AG09319 (cell line): ENCODE measurements at regions not wholly inside any gene's neighbourhood (a gene's known extent, or its start where the extent isn't known, plus 50 kb on each side); places are given as distances from the start of the nearest gene placed in this dataset.
"Not testable (repeated sequence)": the region's sequence is repeated elsewhere in the genome, so short reads cannot be mapped to it uniquely, and the experiment has no call there.

ENCODE experiments used
- DNase-seq: peaks from one replicate; pipeline ENCODE4 v3.0.0-alpha.2; 2010; ENCODE audit warnings: low read depth; ENCODE audit errors: extremely low read depth
- TF ChIP-seq, protein P1 (sequence below): IDR thresholded peaks from 2 replicates; pipeline ENCODE4 v1.5.1; 2011; ENCODE audit warnings: low read depth, mild to moderate bottlenecking, inconsistent platforms, low read length, moderate library complexity

DNA sequence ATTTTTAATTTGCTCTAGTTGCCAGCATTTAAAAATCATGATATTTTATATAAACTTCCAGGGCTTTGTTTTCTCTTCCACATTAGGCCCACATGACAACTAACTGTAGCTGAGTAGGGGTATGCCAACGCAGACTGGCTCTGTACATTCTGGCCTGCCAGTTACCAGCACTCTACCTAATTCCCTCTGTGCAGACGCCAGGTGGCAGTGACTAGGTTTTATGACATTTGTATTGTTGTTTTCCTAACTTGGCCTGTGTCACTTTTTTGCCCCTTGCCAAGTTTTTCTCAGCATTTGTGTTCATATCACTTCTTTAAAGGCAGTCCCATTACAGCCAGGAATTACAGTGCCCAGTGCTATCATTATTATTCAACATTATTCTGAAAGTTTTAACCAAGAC, 347.5 kb downstream of the NKX6-1 start:
- DNase-seq, result no peak
- TF ChIP-seq, protein P1, sequence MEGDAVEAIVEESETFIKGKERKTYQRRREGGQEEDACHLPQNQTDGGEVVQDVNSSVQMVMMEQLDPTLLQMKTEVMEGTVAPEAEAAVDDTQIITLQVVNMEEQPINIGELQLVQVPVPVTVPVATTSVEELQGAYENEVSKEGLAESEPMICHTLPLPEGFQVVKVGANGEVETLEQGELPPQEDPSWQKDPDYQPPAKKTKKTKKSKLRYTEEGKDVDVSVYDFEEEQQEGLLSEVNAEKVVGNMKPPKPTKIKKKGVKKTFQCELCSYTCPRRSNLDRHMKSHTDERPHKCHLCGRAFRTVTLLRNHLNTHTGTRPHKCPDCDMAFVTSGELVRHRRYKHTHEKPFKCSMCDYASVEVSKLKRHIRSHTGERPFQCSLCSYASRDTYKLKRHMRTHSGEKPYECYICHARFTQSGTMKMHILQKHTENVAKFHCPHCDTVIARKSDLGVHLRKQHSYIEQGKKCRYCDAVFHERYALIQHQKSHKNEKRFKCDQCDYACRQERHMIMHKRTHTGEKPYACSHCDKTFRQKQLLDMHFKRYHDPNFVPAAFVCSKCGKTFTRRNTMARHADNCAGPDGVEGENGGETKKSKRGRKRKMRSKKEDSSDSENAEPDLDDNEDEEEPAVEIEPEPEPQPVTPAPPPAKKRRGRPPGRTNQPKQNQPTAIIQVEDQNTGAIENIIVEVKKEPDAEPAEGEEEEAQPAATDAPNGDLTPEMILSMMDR, result no peak

DNA sequence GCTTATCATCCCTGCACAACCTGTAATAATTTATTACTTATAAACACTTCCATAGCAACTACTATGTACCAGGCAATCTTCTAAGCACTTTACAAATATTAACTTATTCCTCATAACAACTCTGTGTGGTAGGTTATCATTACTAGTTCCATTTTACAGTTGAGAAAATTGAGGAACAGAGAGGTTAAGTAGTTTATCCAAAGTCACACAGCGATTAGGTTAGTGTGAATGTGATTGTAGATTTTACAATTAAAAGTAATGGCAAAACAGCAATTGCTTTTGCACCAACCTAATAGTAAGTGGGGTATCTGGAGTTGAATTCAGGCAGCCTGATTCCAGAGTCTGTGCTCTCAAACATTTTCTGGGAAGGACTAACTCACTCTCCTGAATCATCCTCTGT, 348.9 kb downstream of the NKX6-1 start:
- DNase-seq, result no peak
- TF ChIP-seq, protein P1, result no peak

DNA sequence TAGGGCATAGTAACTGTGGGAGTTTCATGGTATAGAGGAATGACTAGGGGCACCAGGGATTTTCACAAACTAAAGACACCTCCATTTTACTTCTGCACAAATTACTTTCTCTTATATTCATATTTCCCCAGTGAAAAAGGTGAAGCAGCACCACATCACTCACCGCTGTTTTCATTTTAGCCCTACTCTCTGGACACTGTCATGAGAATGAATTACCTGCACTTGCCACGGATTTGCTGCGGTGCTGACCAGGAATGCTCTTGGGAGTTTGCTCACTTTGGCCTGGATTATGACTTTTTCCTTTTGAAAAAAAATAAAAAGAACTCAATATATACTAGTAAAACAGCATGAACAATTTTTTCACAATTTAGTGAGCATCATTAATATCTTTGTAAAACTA, 351.3 kb downstream of the NKX6-1 start:
- no peak for DNase-seq
- TF ChIP-seq, protein P1, result no peak

DNA sequence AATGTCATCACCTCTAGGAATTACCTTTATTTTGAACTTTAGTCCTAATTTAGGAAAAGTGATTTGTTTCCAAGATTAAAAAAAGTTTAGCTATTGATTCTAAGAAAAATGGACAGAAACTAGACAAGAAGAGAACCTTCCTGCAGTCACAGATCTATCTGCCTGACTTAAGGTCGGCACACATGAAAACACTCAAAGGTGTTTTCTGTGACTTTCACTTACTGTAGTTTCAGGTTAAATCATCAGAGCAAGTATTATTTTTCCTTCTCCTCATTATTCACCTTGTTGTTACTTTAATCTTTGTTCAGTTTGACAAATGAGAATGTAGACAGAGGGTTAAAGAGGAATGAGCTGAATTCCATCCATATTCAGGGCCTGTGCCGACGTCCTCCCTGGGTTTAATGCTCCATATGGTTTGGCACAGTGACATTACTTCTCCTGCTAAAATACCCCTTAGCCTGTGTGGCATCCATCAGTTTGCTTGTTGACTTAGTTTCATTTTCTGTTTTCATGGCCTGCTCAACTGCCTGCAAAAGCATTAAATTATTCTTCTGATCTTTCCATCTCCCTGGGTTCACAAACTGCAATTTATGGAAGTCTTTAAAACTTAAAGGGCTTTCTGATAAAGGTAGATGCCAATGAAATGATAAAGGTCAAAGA, 352.7 kb downstream of the NKX6-1 start:
- TF ChIP-seq, protein P1, result no peak
- no peak for DNase-seq

DNA sequence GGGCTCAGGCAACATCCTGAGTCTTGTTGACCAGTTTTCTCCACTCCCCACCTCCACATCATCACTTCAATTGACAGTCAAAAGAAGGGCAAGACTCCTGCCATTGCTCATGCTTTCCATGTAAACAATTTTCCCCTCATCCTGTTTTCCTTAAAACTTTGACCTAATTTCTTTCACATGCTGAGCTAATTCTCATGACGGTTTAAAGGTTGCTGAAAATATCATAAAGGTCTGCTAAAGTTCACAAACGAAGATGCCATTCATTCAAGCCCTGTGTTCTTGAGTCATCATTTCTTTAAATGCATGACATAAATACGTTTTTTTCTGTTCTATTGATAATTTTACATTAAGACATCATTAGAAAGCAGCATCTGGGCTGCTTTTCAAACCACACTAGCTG, 353.9 kb downstream of the NKX6-1 start:
- TF ChIP-seq, protein P1, result no peak
- no peak for DNase-seq

DNA sequence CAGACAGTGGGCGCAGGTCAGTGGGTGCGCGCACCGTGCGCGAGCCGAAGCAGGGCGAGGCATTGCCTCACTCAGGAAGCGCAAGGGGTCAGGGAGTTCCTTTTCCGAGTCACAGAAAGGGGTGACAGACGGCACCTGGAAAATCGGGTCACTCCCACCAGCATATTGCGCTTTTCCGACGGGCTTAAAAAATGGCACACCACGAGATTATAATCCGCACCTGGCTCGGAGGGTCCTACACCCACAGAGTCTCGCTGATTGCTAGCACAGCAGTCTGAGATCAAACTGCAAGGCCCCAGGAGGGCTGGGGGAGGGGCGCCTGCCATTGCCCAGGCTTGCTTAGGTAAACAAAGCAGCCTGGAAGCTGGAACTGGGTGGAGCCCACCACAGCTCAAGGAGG, 372.2 kb downstream of the NKX6-1 start:
- DNase-seq, result not testable (repeated sequence)

DNA sequence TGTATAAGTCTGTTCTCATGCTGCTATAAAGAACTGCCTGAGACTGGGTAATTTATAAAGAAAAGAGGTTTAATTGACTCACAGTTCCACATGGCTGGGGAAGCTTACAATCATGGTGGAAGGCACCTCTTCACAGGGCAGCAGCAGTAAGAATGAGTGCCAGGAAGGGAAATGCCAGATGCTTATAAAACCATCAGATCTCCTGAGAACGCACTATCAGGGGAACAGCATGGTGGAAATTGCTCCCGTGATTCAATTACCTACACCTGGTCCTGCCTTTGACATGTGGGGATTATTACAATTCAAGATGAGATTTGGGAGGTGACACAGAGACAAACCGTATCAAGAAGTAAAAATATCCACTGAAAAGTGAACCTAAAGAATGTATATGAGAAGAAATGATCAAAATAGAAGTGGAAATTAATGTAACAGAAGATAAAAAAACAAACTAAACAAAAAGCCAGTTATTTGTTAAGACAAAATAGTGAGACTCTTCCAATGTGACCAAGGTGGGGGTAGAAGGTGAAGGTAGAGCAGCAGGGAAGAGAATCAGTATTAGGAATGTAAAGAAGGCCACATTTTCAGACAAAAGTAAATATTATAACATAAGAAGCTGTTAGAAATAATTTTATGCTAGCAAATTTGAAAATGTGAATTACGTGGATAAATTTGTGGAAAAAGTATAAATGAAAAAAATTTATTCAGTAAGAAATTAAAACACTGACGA, 372.9 kb downstream of the NKX6-1 start:
- DNase-seq, result no peak
- TF ChIP-seq, protein P1, result no peak
